GM12891 (cell line): ENCODE measurements at regions not wholly inside any gene's neighbourhood (a gene's known extent, or its start where the extent isn't known, plus 50 kb on each side); places are given as distances from the start of the nearest gene placed in this dataset.

Source experiments
- DNase-seq: peaks from one replicate; pipeline ENCODE4 v3.0.0; 2011; ENCODE audit warnings: low spot score; ENCODE audit not compliant: insufficient read length
- FAIRE-seq: peaks from 2 replicates; lab custom pipeline; 2011; peaks lifted over from hg19 to GRCh38; lab: Jason Lieb, UNC
- PAX5 ChIP-seq: IDR thresholded peaks from 2 replicates; pipeline ENCODE4 v1.6.1; 2011; ENCODE audit warnings: low read length, moderate library complexity, mild to moderate bottlenecking; ENCODE audit not compliant: insufficient read depth, severe bottlenecking
- POLR2A ChIP-seq: IDR thresholded peaks from 2 replicates; pipeline ENCODE4 v1.6.1; 2011; ENCODE audit warnings: low read depth, low read length, control low read depth
- POLR2AphosphoS5 ChIP-seq: IDR thresholded peaks from 2 replicates; pipeline ENCODE4 v1.6.1; 2011; ENCODE audit warnings: low read depth, low read length, control low read depth
- POU2F2 ChIP-seq: IDR thresholded peaks from 2 replicates; pipeline ENCODE4 v1.6.1; 2011; ENCODE audit warnings: low read depth, mild to moderate bottlenecking, control low read depth, low read length, moderate library complexity
- SPI1 ChIP-seq: IDR thresholded peaks from 2 replicates; pipeline ENCODE4 v1.6.1; 2011; ENCODE audit warnings: low read depth, low read length, control low read depth
- TAF1 ChIP-seq: IDR thresholded peaks from 2 replicates; pipeline ENCODE4 v1.6.1; 2011; ENCODE audit warnings: low read depth, low read length, control low read depth

- no peak for TF ChIP-seq TAF1
- TF ChIP-seq POU2F2: no peak
- no peak for TF ChIP-seq SPI1
- no peak for TF ChIP-seq POLR2A
- TF ChIP-seq POLR2AphosphoS5: no peak
- no peak for TF ChIP-seq PAX5
- DNase-seq (no peak), FAIRE-seq (no peak)
These were observed 400.0 kb downstream of the CTTN start for GRCh38 chr11:70798296-70798695.

DNA sequence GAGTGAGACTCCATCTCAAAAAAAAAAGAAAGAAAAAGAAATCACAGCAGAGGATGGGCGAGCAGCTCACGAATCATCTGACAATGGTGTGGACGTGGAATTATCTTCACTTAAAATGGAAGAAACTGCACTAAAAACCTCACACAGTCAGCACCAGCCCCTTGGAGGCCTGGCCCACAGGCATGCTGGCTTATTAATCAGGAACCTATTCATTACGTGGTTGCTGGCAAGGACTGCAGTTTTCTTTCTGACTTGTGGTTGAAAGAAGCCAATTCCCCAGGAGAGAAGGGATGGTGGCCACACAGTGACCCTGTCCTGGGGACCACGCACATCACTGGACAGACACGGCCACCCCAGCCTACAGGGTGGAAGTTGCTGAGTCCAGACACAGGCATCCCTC, 401.1 kb downstream of the CTTN start:
- DNase-seq (no peak), FAIRE-seq (no peak)
- TF ChIP-seq PAX5 (no peak), POLR2A (no peak), SPI1 (no peak)

DNA sequence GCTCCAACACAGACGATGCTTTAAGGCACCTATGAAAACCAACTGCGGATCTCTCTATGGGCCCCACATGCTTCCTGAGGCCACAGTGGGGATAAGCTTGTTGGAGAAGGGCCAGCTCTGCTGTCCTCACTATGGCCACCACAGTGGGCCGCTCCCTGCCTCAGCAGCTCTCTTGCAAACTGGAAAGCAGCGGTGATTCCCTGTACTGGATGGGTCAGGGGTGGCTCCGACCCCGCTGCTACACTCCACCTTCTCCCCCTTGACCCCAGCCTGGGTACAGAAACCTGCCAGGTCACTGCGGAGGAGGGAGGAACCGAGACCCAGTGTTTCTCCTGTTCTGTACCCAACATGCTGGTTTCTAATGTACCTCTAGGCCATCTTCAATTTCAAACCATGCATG, 403.9 kb downstream of the CTTN start:
- FAIRE-seq: no peak
- TF ChIP-seq POLR2A (no peak), POU2F2 (no peak), POLR2AphosphoS5 (no peak), TAF1 (no peak), SPI1 (no peak), PAX5 (no peak)
- no peak for DNase-seq

GRCh38 chr11:70804139-70804837, 406.0 kb downstream of the CTTN start:
- FAIRE-seq (no peak), DNase-seq (no peak)
- no peak for TF ChIP-seq TAF1
- TF ChIP-seq POLR2AphosphoS5: no peak
- no peak for TF ChIP-seq PAX5
- TF ChIP-seq POLR2A: no peak
- TF ChIP-seq POU2F2: no peak
- no peak for TF ChIP-seq SPI1

- FAIRE-seq: no peak
- no peak for DNase-seq
- no peak for TF ChIP-seq PAX5
- TF ChIP-seq POU2F2: no peak
- TF ChIP-seq TAF1: no peak
These were observed 406.9 kb downstream of the CTTN start for GRCh38 chr11:70805243-70805642.

- TF ChIP-seq TAF1 (no peak), POU2F2 (no peak), POLR2AphosphoS5 (no peak), PAX5 (no peak), SPI1 (no peak), POLR2A (no peak)
These were observed 407.6 kb downstream of the CTTN start for GRCh38 chr11:70805971-70806370.

GRCh38 chr11:70806461-70807194, 408.3 kb downstream of the CTTN start:
- DNase-seq (no peak), FAIRE-seq (no peak)
- TF ChIP-seq SPI1: no peak
- TF ChIP-seq POLR2AphosphoS5: no peak
- no peak for TF ChIP-seq POU2F2
- TF ChIP-seq POLR2A: no peak
- no peak for TF ChIP-seq PAX5

More at GRCh38 chr11:70805971-70806370, 407.6 kb downstream of the CTTN start:
- FAIRE-seq (no peak), DNase-seq (no peak)

- FAIRE-seq: no peak
- TF ChIP-seq PAX5: no peak
- no peak for DNase-seq
These were observed 408.8 kb downstream of the CTTN start for GRCh38 chr11:70807195-70807543.

DNA sequence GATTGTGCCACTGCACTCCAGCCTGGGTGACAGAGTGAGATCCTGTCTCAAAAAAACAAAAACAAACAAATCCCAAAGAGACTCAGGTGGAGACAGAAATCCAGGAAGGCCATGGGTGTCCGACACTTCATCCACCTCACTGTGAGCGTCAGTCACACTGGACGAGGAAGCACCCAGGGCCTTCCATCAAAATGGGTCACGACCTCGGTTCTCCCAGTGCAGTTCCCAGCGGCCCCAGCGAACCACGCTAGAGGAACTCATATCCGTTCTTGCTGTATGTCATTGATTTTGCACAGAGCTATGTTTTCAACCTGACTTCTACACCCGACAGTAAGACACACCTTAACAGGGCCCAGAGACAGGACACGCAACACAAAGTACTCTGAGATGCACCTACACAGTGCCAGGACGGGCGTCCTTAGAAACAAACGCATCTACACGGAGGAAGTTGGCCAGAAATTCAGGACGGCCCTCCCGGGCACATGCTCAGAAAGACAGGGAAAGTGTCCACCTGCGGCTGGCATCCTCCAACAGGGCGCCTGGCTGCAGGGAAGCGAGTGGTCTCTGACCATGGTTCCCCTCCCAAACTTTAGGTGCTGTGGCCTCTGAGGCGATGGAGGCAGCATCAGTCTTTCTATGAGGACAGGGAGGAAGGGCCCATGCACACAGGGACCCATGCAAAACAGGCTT, 410.5 kb downstream of the CTTN start:
- TF ChIP-seq POU2F2: no peak
- TF ChIP-seq POLR2AphosphoS5: no peak
- TF ChIP-seq TAF1: no peak
- TF ChIP-seq POLR2A: no peak
- no peak for TF ChIP-seq SPI1
- no peak for TF ChIP-seq PAX5
- DNase-seq (no peak), FAIRE-seq (no peak)
